Naive B cell (primary cell): ENCODE measurements at regions not wholly inside any gene's neighbourhood (a gene's known extent, or its start where the extent isn't known, plus 50 kb on each side); places are given as distances from the start of the nearest gene placed in this dataset.
A peak's percentile ranks its signal among the peaks of the same experiment; 100 is the strongest.
"Not testable (repeated sequence)": the region's sequence is repeated elsewhere in the genome, so short reads cannot be mapped to it uniquely, and the experiment has no call there.

Experiments
- ATAC-seq, 2 donors: fragments of 150-1000 bp; cut with Tn5 transposase; 2 replicates each; pipeline ENCODE4 v1.10.0; 2021; ENCODE audit warnings: low read depth in 2 of 2, mild to moderate bottlenecking in 2 of 2, moderate library complexity in 2 of 2
- DNase-seq: peaks from one replicate; pipeline ENCODE4 v3.0.0; 2022
- H3K27ac Mint-ChIP-seq, 6 donors: one replicate each; pipeline ENCODE4 v1.8.0; 2020 to 2022; ENCODE audit warnings: mild to moderate bottlenecking in 6 of 6, mixed read lengths in 6 of 6, moderate library complexity in 5 of 6, inconsistent platforms in 2 of 6
- H3K27me3 Mint-ChIP-seq, 3 donors: one replicate each; pipeline ENCODE4 v1.8.0; 2021 to 2022; ENCODE audit warnings: mixed read lengths in 3 of 3, mild to moderate bottlenecking in 1 of 3
- H3K36me3 Mint-ChIP-seq, 2 donors: one replicate each; pipeline ENCODE4 v1.8.0; 2020 to 2022; ENCODE audit warnings: mixed read lengths in 2 of 2, inconsistent platforms in 1 of 2, mild to moderate bottlenecking in 1 of 2
- H3K4me1 Mint-ChIP-seq, 3 donors: one replicate each; pipeline ENCODE4 v1.8.0; 2020 to 2022; ENCODE audit warnings: mixed read lengths in 3 of 3, inconsistent platforms in 1 of 3, mild to moderate bottlenecking in 1 of 3, moderate library complexity in 1 of 3
- H3K4me3 Mint-ChIP-seq, 8 donors: one replicate each; pipeline ENCODE4 v1.8.0; 2020 to 2022; ENCODE audit warnings: mild to moderate bottlenecking in 8 of 8, mixed read lengths in 8 of 8, moderate library complexity in 8 of 8, inconsistent platforms in 2 of 8
- H3K9me3 Mint-ChIP-seq, 7 donors: one replicate each; pipeline ENCODE4 v1.8.0; 2020 to 2022; ENCODE audit warnings: mixed read lengths in 7 of 7, mild to moderate bottlenecking in 5 of 7, inconsistent platforms in 2 of 7, moderate library complexity in 1 of 7

DNA sequence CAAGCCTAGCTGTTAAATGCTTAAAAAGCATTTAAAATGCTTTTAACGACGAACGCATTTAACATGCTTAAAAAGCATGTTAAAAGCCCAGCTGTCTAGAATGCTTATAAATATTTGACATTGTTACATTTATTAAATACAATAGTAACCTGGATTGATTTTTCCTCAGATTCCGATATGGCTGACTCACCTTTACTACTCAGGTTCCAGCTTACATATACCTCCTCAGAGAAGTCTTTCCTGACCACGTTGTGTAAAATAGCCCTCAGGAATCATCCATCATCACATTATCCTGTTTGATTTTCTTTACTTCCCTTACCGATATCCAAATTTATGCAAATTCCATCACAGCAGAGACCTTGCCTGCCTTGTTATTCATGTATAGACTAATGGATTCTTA, 51.4 kb downstream of the SLC41A2 start:
- no peaks in the 10 kb centered on the region for H3K9me3 Mint-ChIP-seq
- no peak for ATAC-seq
- H3K4me1 Mint-ChIP-seq, result no peaks in the 10 kb centered on the region

DNA sequence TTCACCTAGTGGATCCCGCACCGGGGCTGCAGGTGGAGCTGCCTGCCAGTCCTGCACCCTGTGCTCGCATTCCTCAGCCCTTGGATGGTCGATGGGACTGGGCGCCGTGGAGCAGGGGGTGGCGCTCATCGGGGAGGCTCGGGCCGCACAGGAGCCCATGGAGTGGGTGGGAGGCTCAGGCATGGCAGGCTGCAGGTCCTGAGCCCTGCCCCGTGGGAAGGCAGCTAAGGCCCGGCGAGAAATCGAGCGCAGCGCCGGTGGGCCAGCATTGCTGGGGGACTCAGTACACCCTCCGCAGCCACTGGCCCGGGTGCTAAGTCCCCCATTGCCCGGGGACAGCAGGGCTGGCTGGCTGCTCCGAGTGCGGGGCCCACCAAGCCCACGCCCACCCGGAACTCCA, 52.6 kb downstream of the SLC41A2 start:
- DNase-seq, H3K36me3 Mint-ChIP-seq, H3K4me3 Mint-ChIP-seq: not testable (repeated sequence)

More for the DNA sequence above, 51.4 kb downstream of the SLC41A2 start:
- Mint-ChIP-seq H3K27ac (no peak overlapping the region), H3K36me3 (no peaks in the 10 kb centered on the region), H3K4me3 (no peak overlapping the region), H3K27me3 (peaks cover 0 to 5% (median 0%) of the 10 kb centered on the region in 3 donors)
- DNase-seq, result no peak

DNA sequence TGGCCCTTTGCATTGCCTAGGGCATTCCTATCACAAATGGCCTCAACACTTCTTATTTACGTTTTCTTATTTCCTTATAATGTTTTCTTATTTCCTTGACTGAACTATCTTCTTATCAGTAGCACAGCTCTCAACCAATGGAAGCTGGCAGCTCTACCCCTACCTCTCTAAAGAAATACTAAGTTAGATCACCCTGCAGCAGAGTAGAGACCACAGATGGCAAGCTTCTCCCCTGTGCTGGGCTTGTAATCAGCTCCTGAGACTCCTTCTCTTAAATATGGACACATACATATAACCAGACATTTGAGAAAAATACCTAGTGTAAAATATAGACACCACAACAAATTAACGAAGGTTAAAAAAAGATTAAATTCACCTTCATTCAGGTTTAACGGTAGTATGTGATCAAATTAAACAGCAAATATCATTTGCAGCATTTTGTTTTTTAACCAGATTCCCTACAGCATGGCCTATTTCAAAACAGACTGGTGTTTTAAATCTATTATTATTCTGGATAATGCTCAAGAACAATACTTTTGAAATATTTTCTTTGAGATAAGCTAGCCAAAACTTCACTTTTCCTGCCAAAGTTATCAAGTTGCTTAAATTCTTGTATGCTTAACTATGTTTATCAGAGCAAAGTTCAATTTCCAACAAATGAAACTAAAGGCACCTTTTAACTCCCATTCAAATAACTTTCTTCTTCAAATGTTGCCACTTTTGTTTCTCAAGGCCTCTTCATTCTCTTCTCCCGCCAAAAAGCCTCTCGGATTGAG, 54.3 kb downstream of the SLC41A2 start:
- no peak overlapping the region for H3K4me3 Mint-ChIP-seq
- peaks cover 0 to 14% (median 6%) of the 10 kb centered on the region in 7 donors for H3K9me3 Mint-ChIP-seq
- ATAC-seq (no peak), DNase-seq (no peak)
- no peaks in the 10 kb centered on the region for H3K4me1 Mint-ChIP-seq
- peaks cover 7 to 9% of the 10 kb centered on the region in 2 donors for H3K36me3 Mint-ChIP-seq
- peaks cover 0 to 5% (median 0%) of the 10 kb centered on the region in 3 donors for H3K27me3 Mint-ChIP-seq
- H3K27ac Mint-ChIP-seq, result peak overlapping the region in 1 of 6 donors; percentile 18

More for the DNA sequence above, 52.6 kb downstream of the SLC41A2 start:
- H3K9me3 Mint-ChIP-seq, H3K27ac Mint-ChIP-seq, H3K4me1 Mint-ChIP-seq, H3K27me3 Mint-ChIP-seq, ATAC-seq: not testable (repeated sequence)

DNA sequence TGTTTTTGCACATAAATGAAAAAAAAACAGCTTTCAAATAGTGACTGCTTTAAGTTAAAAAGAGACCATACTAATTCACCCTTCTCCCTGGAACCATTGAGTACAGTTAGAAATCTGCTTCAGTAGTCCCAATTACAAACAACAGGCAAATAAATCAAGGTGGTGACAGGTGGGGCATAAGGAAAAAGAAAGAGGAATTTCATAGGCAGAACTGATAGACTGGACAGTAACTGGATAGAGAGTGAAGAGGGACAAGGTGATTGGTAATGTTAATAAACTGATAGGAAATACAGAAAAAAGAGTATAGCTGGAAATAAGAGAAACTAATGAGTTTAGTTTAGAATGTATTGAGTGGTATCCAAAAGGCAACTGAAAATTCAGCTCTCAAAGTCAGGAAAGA, 56.0 kb downstream of the SLC41A2 start:
- DNase-seq (no peak), ATAC-seq (no peak)
- Mint-ChIP-seq H3K27me3 (peaks cover 0 to 5% (median 0%) of the 10 kb centered on the region in 3 donors), H3K27ac (peak overlapping the region in 2 of 6 donors; percentile 0 to 64), H3K4me1 (no peaks in the 10 kb centered on the region), H3K36me3 (peaks cover 7 to 9% of the 10 kb centered on the region in 2 donors), H3K4me3 (no peak overlapping the region), H3K9me3 (peaks cover 3 to 19% (median 8%) of the 10 kb centered on the region in 7 donors)

DNA sequence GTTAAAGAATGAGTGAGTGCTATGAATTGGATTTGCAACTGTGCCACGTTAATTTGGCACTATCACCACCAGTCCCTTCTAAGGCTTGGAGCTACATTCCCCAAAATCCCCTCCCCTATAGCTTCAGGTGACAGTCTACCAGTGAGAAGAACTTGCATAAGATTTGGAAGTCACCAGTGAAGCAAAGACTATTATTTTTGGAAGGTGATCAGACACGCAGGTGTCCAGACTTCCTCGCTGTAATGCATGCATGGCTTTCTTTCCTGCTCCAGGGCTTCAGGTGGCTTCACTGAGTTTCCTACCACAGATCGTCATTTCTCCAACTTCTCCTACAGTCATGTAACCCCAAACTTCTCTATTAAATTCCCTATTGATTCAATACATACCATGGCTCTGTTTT, 61.4 kb downstream of the SLC41A2 start:
- H3K36me3 Mint-ChIP-seq, result peaks cover 7 to 9% of the 10 kb centered on the region in 2 donors
- no peak for ATAC-seq

DNA sequence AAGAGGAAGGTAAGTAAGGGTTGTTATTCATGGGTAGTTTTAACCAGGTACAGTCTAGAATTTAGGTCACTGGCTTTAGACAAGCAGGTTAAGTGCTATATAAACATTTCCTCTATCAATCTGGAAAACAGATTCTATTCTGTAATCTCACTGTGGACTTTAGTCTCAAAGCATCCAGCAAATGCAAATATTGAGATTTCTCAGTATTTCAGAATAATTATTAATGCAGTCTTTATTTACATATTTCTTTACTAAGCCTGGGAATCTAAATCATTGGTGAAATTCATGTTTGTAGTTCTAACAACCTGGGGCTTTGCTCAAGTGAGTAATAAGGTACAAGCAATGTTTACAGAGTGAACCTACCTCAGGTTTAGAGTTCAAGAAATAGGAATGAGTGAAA, 61.9 kb downstream of the SLC41A2 start:
- Mint-ChIP-seq H3K9me3 (peaks cover 3 to 19% (median 8%) of the 10 kb centered on the region in 7 donors), H3K27ac (no peak overlapping the region), H3K36me3 (peaks cover 7 to 9% of the 10 kb centered on the region in 2 donors), H3K27me3 (no peaks in the 10 kb centered on the region), H3K4me1 (no peaks in the 10 kb centered on the region), H3K4me3 (no peak overlapping the region)
- no peak for DNase-seq
- ATAC-seq, result no peak

More for the DNA sequence above, 61.4 kb downstream of the SLC41A2 start:
- H3K4me1 Mint-ChIP-seq, result no peaks in the 10 kb centered on the region
- H3K4me3 Mint-ChIP-seq, result no peak overlapping the region
- no peaks in the 10 kb centered on the region for H3K27me3 Mint-ChIP-seq
- no peak overlapping the region for H3K27ac Mint-ChIP-seq
- peaks cover 3 to 19% (median 8%) of the 10 kb centered on the region in 7 donors for H3K9me3 Mint-ChIP-seq
- DNase-seq, result no peak

DNA sequence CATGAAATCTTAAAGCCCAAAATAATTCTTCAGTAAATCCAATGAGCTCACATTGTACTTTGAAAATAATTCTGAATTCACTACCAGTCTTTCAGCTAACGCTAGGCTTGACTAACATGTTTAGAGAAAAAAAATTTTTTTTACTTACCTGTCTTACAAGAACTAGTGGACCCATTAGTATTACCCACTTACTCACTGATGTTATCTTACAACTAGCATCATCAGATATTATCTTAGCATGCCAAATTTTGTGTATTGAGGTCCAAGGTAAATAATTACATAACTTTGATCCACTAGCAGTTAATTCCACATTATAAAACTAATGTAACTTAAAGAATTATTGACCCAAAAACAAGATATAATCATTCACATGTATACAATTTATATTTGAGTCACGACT, 62.7 kb downstream of the SLC41A2 start:
- H3K4me1 Mint-ChIP-seq, result no peaks in the 10 kb centered on the region
- H3K36me3 Mint-ChIP-seq, result peaks cover 7 to 9% of the 10 kb centered on the region in 2 donors
- no peak for ATAC-seq
- no peak overlapping the region for H3K27ac Mint-ChIP-seq
- H3K27me3 Mint-ChIP-seq, result no peaks in the 10 kb centered on the region
- no peak overlapping the region for H3K4me3 Mint-ChIP-seq
- peaks cover 3 to 19% (median 8%) of the 10 kb centered on the region in 7 donors for H3K9me3 Mint-ChIP-seq
- DNase-seq, result no peak

DNA sequence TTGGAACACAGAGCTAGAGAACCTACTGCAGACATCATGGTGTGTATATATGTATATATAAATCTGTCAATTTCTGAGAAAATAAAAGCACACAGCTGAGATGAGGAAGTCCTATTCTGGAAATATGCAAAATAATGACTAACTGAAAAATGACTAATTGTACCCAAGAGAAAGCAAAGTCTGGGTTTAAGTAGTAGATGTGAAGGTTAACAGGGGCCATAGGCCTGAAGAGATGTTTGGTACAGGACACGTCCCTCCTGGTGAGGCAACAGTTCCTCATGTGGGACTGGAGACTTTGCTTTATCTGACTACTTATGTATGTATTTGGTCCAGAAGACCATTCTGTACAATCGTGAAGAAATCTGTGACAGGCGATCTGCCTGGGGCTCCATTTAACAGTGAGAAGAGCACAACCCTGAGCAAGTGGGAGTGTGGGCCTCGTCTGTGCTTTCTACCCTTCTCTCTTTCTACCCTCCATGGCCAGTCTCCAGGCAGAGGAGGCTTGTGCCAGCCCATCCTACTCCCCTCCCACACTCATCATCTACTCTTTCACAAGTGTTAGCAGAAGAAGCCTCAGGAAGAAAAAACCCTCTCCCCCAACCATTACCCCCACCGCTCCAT, 67.5 kb downstream of the SLC41A2 start:
- Mint-ChIP-seq H3K27me3 (no peaks in the 10 kb centered on the region), H3K4me1 (no peaks in the 10 kb centered on the region), H3K9me3 (no peaks in the 10 kb centered on the region), H3K36me3 (no peaks in the 10 kb centered on the region), H3K4me3 (no peak overlapping the region), H3K27ac (peak overlapping the region in 1 of 6 donors; percentile 90)
- no peak for DNase-seq
- no peak for ATAC-seq

DNA sequence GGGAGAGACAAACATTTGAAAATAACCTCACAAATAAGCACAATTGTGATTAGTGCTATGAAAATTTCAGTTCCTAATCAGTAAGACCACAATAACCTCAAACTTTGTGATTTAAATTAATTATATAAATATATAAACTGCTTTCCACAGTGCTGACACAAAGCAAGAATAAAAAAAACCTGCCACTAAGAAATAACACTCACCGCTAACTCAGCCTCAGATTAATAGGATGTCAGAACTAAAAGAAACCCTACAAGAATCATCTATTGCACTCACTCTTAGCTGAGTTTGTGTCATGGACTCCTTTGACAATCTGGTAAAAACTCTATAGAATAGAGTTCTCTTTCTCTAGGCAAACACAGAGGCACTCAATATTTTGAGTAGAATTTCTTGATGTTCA, 68.4 kb downstream of the SLC41A2 start:
- Mint-ChIP-seq H3K9me3 (no peaks in the 10 kb centered on the region), H3K27ac (no peak overlapping the region)

DNA sequence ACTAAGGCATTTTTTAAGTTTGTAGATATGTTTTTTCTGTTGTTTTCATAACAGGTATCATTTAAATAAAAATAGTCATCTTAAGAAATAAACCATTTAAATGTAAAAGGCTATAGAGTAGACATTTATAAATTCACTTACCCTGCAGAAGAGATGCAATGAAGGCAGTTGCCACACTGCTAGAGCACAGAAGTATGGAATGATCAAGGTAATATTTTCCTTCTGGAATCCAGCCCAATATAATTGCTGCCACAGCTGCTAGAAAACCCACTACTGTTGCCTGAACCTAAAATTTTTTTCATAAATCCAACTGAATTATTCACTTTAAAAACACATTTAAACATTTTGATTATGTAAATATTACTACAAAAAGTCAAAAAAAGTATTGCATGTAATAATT, 69.2 kb downstream of the SLC41A2 start:
- DNase-seq (no peak), ATAC-seq (no peak)
- Mint-ChIP-seq H3K4me1 (no peaks in the 10 kb centered on the region), H3K9me3 (peaks cover 0 to 1% (median 0%) of the 10 kb centered on the region in 7 donors), H3K4me3 (no peak overlapping the region), H3K27me3 (no peaks in the 10 kb centered on the region), H3K27ac (no peak overlapping the region), H3K36me3 (no peaks in the 10 kb centered on the region)

More for the DNA sequence above, 68.4 kb downstream of the SLC41A2 start:
- Mint-ChIP-seq H3K36me3 (no peaks in the 10 kb centered on the region), H3K27me3 (no peaks in the 10 kb centered on the region), H3K4me1 (no peaks in the 10 kb centered on the region), H3K4me3 (no peak overlapping the region)
- DNase-seq, result no peak
- no peak for ATAC-seq

DNA sequence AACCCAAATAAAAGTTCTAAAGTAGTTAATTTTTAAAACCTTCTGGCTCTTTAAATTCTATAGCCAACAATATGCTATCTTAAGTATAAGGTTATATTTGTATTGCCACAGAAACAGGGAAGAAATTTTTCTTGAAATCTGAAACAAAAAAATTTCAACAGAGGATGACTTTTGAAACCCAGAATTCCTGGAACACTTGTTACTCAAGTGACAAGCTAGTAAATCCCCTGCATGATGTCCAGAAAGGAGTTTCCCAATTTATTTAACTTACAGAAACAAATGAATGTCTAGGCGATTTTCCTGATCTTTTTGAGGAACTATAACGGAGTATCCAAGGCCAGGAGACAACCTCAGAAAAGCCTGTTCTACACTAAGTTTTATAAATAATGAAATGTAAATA, 69.6 kb downstream of the SLC41A2 start:
- no peak overlapping the region for H3K27ac Mint-ChIP-seq
- no peaks in the 10 kb centered on the region for H3K4me1 Mint-ChIP-seq
- ATAC-seq, result no peak
- H3K36me3 Mint-ChIP-seq, result no peaks in the 10 kb centered on the region
- no peak overlapping the region for H3K4me3 Mint-ChIP-seq
- H3K27me3 Mint-ChIP-seq, result no peaks in the 10 kb centered on the region
- peaks cover 0 to 1% (median 0%) of the 10 kb centered on the region in 7 donors for H3K9me3 Mint-ChIP-seq
- no peak for DNase-seq

DNA sequence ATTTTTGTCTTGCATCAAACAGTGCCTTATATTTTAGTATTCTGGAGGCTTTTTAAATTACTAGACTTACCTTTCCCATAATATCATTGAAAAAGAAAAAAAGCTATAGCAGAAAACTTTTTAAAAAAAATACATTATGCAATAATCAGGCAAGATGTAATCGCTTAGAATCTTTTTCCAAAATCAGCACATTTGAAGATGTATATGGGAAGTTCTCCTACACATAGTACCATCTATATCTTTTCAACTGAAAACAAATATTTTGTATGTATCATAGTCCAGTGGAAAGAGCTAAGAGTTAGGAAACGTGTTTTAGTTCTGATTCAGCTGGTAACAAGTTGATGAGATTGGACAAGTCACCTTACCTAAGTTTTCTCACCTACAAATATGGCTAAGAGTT, 70.6 kb downstream of the SLC41A2 start:
- Mint-ChIP-seq H3K4me1 (no peaks in the 10 kb centered on the region), H3K9me3 (peaks cover 0 to 6% (median 3%) of the 10 kb centered on the region in 7 donors), H3K27ac (no peak overlapping the region), H3K27me3 (peaks cover 0 to 8% (median 6%) of the 10 kb centered on the region in 3 donors), H3K36me3 (peaks cover 0 to 7% of the 10 kb centered on the region in 2 donors), H3K4me3 (no peak overlapping the region)
- DNase-seq (no peak), ATAC-seq (no peak)

DNA sequence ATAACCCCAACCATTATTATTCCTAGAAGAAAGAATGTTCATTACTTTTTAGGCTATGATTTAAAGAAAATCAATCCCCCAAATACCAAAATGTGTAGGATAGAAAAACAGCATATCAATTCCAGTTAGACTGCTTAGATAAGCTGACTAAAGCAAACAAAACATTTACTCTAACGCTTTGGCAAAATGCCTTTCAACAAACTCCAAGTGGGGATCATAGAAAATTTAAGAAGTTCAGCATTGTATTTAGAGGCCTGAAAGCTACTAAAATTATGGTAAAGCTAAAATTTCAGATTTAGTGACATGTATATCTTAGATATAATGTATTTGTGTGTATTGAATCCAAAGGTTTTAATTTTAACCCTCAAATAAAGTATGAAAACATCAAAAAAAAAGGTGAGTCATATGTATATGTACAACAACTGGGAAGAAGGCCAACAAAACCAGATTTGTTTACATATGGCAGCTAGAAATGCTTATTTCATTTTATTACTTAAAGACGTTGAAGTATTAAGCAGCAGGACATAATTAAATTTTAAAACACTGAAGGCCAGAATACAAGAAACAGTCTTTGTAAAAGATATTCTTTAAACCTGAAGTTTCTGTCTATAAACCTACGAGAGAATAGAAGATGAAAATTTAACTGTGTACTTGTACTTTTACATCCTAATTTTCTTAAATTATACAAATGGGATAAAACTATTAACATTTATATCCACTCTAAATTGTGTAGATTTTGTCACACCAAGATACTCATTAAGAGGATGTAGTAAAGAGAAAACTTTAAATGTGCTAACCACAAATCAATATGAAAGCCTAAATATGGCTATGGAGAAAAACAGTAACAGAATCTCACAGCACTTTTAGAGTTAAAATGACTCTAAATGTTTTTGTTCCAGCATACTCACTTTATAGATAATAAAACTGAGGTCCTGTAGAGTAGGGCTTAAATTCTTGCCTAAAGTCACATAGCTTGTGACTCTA, 71.4 kb downstream of the SLC41A2 start:
- Mint-ChIP-seq H3K9me3 (peaks cover 0 to 9% (median 3%) of the 10 kb centered on the region in 7 donors), H3K27ac (no peak overlapping the region), H3K4me3 (peak overlapping the region in 1 of 8 donors; percentile 15), H3K36me3 (peaks cover 0 to 7% of the 10 kb centered on the region in 2 donors), H3K27me3 (peaks cover 0 to 8% (median 6%) of the 10 kb centered on the region in 3 donors), H3K4me1 (no peaks in the 10 kb centered on the region)
- ATAC-seq (no peak), DNase-seq (no peak)
